Esophagus (tissue), 2 donors: ENCODE measurements at regions not wholly inside any gene's neighbourhood (a gene's known extent, or its start where the extent isn't known, plus 50 kb on each side); places are given as distances from the start of the nearest gene placed in this dataset.
"Not testable (repeated sequence)": the region's sequence is repeated elsewhere in the genome, so short reads cannot be mapped to it uniquely, and the experiment has no call there.

ENCODE experiments used
- H3K27ac ChIP-seq, 2 donors: one replicate each; pipeline ENCODE4 v1.5.1; 2013; ENCODE audit warnings: low read depth in 2 of 2, mild to moderate bottlenecking in 2 of 2, inconsistent platforms in 1 of 2, low read length in 1 of 2, moderate library complexity in 1 of 2
- H3K27me3 ChIP-seq, 2 donors: one replicate each; pipeline ENCODE4 v1.6.1; 2013; ENCODE audit warnings: low read length in 2 of 2, control low read depth in 1 of 2, mild to moderate bottlenecking in 1 of 2; ENCODE audit not compliant: insufficient read depth in 2 of 2, control insufficient read depth in 1 of 2
- H3K36me3 ChIP-seq, 2 donors: one replicate each; pipeline ENCODE4 v1.6.1; 2013; ENCODE audit warnings: low read length in 1 of 2; ENCODE audit not compliant: control insufficient read depth in 2 of 2, insufficient read depth in 2 of 2
- H3K4me1 ChIP-seq, 2 donors: one replicate each; pipeline ENCODE4 v1.6.1; 2013; ENCODE audit warnings: low read length in 1 of 2; ENCODE audit not compliant: control insufficient read depth in 2 of 2, insufficient read depth in 2 of 2
- H3K4me3 ChIP-seq, 2 donors: one replicate each; pipeline ENCODE4 v1.5.1; 2013; ENCODE audit warnings: low read length in 2 of 2, mild to moderate bottlenecking in 2 of 2, low read depth in 1 of 2, moderate library complexity in 1 of 2
- H3K9me3 ChIP-seq, 2 donors: one replicate each; pipeline ENCODE4 v1.6.1; 2013; ENCODE audit warnings: mild to moderate bottlenecking in 2 of 2, low read depth in 1 of 2, low read length in 1 of 2, moderate library complexity in 1 of 2; ENCODE audit not compliant: control insufficient read depth in 2 of 2, insufficient read depth in 1 of 2
- WGBS, 2 donors: extraction: QIAGEN DNeasy Blood & Tissue Kit; methylation state at CpG; one replicate each; pipeline ENCODE4 v1.1.7; 2013; 5-methylcytosine and 5-hydroxymethylcytosine counted together
- donor health status: healthy with polysubstance abuse.
- donor health status: Bipolar disorder and iron deficiency.

GRCh38 chr5:21424907-21425306, 1428.2 kb downstream of the CDH12 start:
- 56 to 70% methylated on average over 1 of the region's 1 CpG for WGBS, 2 donors
- no peaks in the 10 kb centered on the region for H3K36me3 ChIP-seq
- H3K4me3 ChIP-seq = no peak overlapping the region
- no peak overlapping the region for H3K27ac ChIP-seq
- H3K9me3 ChIP-seq = no peaks in the 10 kb centered on the region
- H3K4me1 ChIP-seq = no peaks in the 10 kb centered on the region
- no peaks in the 10 kb centered on the region for H3K27me3 ChIP-seq

DNA sequence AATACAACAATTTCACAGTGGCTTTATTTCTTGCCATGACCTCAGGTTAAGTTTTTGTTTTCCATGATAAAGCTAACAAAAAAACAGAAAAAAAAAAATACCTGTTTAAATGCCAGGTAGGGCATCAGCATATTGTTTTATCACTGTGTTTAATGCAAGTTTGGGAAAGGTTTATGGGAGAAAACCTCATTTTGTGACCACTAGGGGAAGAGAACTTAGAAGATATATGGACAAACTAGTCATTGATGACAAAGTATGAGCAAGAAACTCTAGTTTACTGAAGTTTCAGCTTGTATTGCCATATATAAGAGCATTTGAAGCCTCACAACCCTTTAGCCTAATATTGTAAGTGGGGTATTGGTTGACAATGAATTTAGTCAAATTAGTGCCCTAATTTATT, 1431.4 kb upstream of the CDH18 start:
- Histone ChIP-seq H3K27me3 (no peaks in the 10 kb centered on the region), H3K27ac (no peak overlapping the region), H3K36me3 (no peaks in the 10 kb centered on the region), H3K9me3 (no peaks in the 10 kb centered on the region), H3K4me3 (no peak overlapping the region), H3K4me1 (no peaks in the 10 kb centered on the region)

- H3K27ac ChIP-seq, H3K36me3 ChIP-seq, H3K4me3 ChIP-seq, H3K9me3 ChIP-seq, H3K27me3 ChIP-seq, H3K4me1 ChIP-seq: not testable (repeated sequence)
Observed at GRCh38 chr5:21402089-21402488, 1414.1 kb upstream of the CDH18 start.

GRCh38 chr5:21398511-21398910, 1410.5 kb upstream of the CDH18 start:
- no peaks in the 10 kb centered on the region for H3K9me3 ChIP-seq
- H3K27me3 ChIP-seq = no peaks in the 10 kb centered on the region
- WGBS, 2 donors = 35 to 40% methylated on average over 3 of the region's 3 CpGs
- no peak overlapping the region for H3K4me3 ChIP-seq
- no peak overlapping the region for H3K27ac ChIP-seq
- no peaks in the 10 kb centered on the region for H3K36me3 ChIP-seq
- no peaks in the 10 kb centered on the region for H3K4me1 ChIP-seq

DNA sequence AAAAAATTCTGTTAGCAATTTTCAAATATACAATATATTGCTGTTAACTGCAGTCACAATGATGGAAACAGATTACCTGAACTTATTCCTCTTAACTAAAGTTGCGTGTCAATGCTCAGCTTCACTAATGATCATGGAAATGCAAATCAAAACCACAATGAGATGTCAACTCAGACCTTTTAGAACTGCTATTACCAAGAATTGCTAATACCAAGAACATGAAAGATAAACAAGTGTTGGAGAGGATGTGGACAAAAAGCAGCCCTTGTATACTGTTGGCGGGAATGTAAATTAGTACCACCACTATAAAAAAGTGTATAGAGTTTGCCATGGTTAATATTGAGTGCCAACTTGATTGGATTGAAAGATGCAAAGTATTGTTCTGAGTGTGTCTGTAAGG, 1409.7 kb upstream of the CDH18 start:
- H3K27ac ChIP-seq = no peak overlapping the region
- no peaks in the 10 kb centered on the region for H3K27me3 ChIP-seq
- no peak overlapping the region for H3K4me3 ChIP-seq
- no peaks in the 10 kb centered on the region for H3K4me1 ChIP-seq
- no peaks in the 10 kb centered on the region for H3K9me3 ChIP-seq
- 79 to 93% methylated on average over 2 of the region's 2 CpGs for WGBS, 2 donors
- no peaks in the 10 kb centered on the region for H3K36me3 ChIP-seq

GRCh38 chr5:21391506-21391905, 1403.5 kb upstream of the CDH18 start:
- H3K27ac ChIP-seq = no peak overlapping the region
- H3K36me3 ChIP-seq = no peaks in the 10 kb centered on the region
- H3K9me3 ChIP-seq = no peaks in the 10 kb centered on the region
- no peak overlapping the region for H3K4me3 ChIP-seq
- 71 to 90% methylated on average over 1 of the region's 1 CpG for WGBS, 2 donors
- H3K27me3 ChIP-seq = no peaks in the 10 kb centered on the region
- no peaks in the 10 kb centered on the region for H3K4me1 ChIP-seq

DNA sequence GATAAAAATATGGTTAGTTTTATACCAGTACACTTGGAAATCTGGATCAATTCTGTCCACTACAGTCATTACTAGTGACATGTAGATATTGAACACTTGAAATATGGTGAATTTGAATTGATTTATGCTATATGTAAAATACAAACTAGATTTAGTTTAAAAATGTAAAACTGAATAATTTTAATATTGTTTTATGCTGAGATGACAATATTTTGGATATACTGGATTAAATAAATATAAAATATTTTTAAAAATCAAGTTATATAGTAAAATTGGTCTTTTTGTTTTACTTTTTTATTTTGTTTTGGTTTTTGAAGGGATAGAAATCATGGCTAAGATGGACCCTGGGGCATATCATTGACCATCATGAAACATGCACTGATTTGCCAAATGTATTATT, 1372.8 kb upstream of the CDH18 start:
- not testable (repeated sequence) for H3K4me1 ChIP-seq, H3K9me3 ChIP-seq, H3K36me3 ChIP-seq, H3K27ac ChIP-seq, H3K4me3 ChIP-seq, H3K27me3 ChIP-seq

- not testable (repeated sequence) for H3K9me3 ChIP-seq, H3K27me3 ChIP-seq, H3K36me3 ChIP-seq, H3K4me3 ChIP-seq, H3K27ac ChIP-seq, H3K4me1 ChIP-seq
- WGBS, 2 donors = 80 to 82% methylated on average over 3 of the region's 3 CpGs
Observed at GRCh38 chr5:21341948-21342261, 1353.9 kb upstream of the CDH18 start.

GRCh38 chr5:21341203-21341947, 1353.4 kb upstream of the CDH18 start:
- H3K4me1 ChIP-seq, H3K4me3 ChIP-seq, H3K27me3 ChIP-seq, H3K27ac ChIP-seq, H3K9me3 ChIP-seq, H3K36me3 ChIP-seq: not testable (repeated sequence)
- 50 to 51% methylated on average over 21 to 44 of the region's 68 CpGs for WGBS, 2 donors

- not testable (repeated sequence) for H3K27ac ChIP-seq, H3K9me3 ChIP-seq, H3K27me3 ChIP-seq, H3K36me3 ChIP-seq, H3K4me3 ChIP-seq, H3K4me1 ChIP-seq
- WGBS, 2 donors = 72 to 73% methylated on average over 3 of the region's 3 CpGs
Observed at GRCh38 chr5:21340233-21340632, 1352.2 kb upstream of the CDH18 start.
